ENCODE measurements at regions not wholly inside any gene's neighbourhood (a gene's known extent, or its start where the extent isn't known, plus 50 kb on each side); places are given as distances from the start of the nearest gene placed in this dataset.

DNA sequence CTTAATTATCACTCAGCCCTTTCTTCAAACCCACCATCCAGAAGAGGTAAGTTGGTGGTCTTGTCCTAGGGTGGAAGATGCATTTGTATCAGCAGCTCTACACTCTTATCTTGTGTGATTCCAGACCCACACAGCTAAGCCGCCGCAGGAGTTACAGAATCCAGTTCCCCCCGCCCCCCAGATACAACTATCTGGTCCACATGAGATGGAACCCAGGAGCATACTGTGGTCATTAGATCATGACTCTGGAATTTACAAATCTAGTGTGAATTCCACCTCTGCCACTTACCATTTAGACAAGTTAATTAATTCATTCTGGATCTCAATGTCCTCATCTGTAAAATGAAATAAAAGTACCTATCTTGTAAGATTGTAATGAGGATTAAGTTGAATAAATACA is 486.4 kb downstream of the BCL11A start:
- TF ChIP-seq EP300 (IDR thresholded peaks at IDR 0.05) (no peak), POLR2AphosphoS5 (IDR thresholded peaks at IDR 0.05) (no peak), POLR2A (IDR thresholded peaks at IDR 0.05) (no peak)
- TF ChIP-seq, protein P1, sequence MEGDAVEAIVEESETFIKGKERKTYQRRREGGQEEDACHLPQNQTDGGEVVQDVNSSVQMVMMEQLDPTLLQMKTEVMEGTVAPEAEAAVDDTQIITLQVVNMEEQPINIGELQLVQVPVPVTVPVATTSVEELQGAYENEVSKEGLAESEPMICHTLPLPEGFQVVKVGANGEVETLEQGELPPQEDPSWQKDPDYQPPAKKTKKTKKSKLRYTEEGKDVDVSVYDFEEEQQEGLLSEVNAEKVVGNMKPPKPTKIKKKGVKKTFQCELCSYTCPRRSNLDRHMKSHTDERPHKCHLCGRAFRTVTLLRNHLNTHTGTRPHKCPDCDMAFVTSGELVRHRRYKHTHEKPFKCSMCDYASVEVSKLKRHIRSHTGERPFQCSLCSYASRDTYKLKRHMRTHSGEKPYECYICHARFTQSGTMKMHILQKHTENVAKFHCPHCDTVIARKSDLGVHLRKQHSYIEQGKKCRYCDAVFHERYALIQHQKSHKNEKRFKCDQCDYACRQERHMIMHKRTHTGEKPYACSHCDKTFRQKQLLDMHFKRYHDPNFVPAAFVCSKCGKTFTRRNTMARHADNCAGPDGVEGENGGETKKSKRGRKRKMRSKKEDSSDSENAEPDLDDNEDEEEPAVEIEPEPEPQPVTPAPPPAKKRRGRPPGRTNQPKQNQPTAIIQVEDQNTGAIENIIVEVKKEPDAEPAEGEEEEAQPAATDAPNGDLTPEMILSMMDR (IDR thresholded peaks at IDR 0.05) = no peak
- 83% methylated on average over 3 of the region's 3 CpGs for WGBS
- Histone ChIP-seq H3K9me3 (no peaks in the 10 kb centered on the region), H3K4me1 (peaks cover 5% of the 10 kb centered on the region), H3K27me3 (no peaks in the 10 kb centered on the region), H3K4me3 (no peak overlapping the region), H3K36me3 (no peaks in the 10 kb centered on the region), H3K27ac (no peak overlapping the region)
- no peak for DNase-seq (ENCODE audit: low spot score in 2 of 2)

DNA sequence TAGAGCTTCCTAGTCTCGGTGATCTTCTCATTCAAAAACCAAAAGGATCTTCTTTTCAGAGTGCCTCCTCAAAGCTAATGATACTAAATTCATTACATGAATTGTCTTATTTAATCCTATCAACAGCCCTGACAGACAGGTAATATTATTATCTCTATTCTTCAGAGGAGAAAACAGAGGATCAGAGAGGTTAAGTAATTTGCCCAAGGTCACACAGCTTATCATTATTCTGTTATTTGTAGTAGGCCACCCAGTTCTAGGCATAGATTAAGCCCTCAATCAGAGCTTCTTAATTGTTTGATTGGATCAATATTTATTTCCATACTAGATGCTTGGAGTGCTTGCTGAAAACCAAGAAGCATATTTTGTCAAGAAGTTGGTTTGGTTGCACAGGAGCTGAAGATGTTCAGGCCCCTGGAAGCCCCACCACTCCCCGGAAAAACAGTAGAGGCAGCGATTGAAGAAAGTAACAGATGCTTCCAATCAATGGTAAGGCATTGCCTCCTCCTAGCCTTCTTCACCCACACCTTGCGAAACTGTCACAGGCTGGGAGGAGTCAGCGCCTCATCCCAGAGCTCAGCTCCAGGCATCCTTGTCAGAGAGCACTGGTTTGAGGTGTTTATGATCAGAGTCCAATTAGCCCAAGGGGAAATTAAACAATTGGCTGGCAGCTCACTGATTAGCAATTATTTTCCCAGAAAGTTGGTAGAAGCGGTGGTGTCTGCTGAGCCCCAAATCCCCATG is 487.2 kb downstream of the BCL11A start:
- WGBS = 86% methylated on average over 6 of the region's 6 CpGs

DNA sequence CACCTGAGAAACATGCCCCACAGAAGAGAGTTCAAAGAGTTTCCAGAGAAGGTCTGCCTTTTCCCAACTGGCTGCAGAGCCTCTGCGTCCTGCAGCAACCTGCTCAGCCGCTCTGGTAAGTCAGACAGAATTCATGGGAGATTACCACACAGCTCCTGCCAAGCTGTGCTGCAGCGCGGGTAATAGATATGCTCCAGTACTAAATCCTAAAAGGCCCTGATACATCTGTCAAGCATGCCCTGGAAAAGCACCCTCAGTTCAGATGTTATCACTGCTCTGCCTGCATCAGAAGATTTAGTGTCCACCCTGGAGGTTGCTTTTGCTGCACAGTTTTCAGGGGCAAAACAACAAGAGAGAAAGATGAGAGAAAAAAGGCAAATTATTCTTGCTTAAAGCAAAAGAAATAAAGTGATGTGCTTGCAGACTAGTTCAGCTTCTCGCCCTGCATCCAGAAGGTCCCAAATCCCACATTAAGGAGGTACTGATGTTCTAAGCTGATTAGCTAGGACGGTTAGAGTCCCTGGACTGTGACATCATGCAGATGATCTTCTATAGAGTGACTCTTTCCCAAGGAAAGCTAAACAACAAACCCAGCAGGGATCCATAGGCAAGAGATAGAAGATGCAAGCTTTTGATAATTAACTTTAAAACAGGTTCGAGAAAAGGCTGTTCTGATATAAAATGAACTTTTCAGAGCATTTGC is 488.6 kb downstream of the BCL11A start:
- H3K36me3 ChIP-seq = no peaks in the 10 kb centered on the region
- 56% methylated on average over 7 of the region's 7 CpGs for WGBS
- no peak for DNase-seq (ENCODE audit: low spot score in 2 of 2)
- H3K27ac ChIP-seq = no peak overlapping the region
- no peaks in the 10 kb centered on the region for H3K4me1 ChIP-seq
- no peaks in the 10 kb centered on the region for H3K9me3 ChIP-seq
- H3K27me3 ChIP-seq = no peaks in the 10 kb centered on the region
- H3K4me3 ChIP-seq = no peak overlapping the region
- TF ChIP-seq EP300 (IDR thresholded peaks at IDR 0.05) (no peak), POLR2A (IDR thresholded peaks at IDR 0.05) (no peak), POLR2AphosphoS5 (IDR thresholded peaks at IDR 0.05) (no peak)
- TF ChIP-seq, protein P1 (IDR thresholded peaks at IDR 0.05) = no peak

More for the DNA sequence above, 487.2 kb downstream of the BCL11A start:
- no peaks in the 10 kb centered on the region for H3K27me3 ChIP-seq
- H3K4me1 ChIP-seq = peaks cover 5% of the 10 kb centered on the region
- no peaks in the 10 kb centered on the region for H3K9me3 ChIP-seq
- TF ChIP-seq EP300 (IDR thresholded peaks at IDR 0.05) (no peak), POLR2A (IDR thresholded peaks at IDR 0.05) (no peak), POLR2AphosphoS5 (IDR thresholded peaks at IDR 0.05) (no peak)
- H3K4me3 ChIP-seq = no peak overlapping the region
- DNase-seq (ENCODE audit: low spot score in 2 of 2) = no peak
- no peak overlapping the region for H3K27ac ChIP-seq
- H3K36me3 ChIP-seq = no peaks in the 10 kb centered on the region

DNA sequence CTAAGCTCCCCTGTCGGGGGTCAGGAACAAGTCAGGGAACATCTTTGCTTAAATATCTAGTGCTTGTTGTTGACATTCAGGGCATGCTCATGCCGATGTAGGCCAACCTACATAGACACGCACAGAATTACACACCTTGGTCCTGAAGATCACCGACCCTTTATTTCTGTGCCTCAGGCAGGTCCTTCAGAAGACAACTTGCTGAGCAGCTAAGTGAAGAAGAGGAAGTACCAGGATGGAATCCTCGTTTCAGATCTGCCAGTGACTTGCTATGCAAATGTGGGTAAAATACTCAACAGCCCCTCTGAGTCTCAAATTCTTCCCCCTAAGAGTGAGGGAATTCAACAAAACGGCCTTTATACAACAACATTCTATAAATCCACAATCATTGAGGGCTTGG is 494.7 kb downstream of the BCL11A start:
- Histone ChIP-seq H3K36me3 (no peaks in the 10 kb centered on the region), H3K4me1 (peaks cover 6% of the 10 kb centered on the region), H3K9me3 (no peaks in the 10 kb centered on the region), H3K27me3 (no peaks in the 10 kb centered on the region), H3K27ac (no peak overlapping the region), H3K4me3 (no peak overlapping the region)
- 91% methylated on average over 6 of the region's 6 CpGs for WGBS
- no peak for DNase-seq (ENCODE audit: low spot score in 2 of 2)
- TF ChIP-seq, protein P1 (IDR thresholded peaks at IDR 0.05) = no peak
- TF ChIP-seq EP300 (IDR thresholded peaks at IDR 0.05) (no peak), POLR2A (IDR thresholded peaks at IDR 0.05) (no peak), POLR2AphosphoS5 (IDR thresholded peaks at IDR 0.05) (no peak)

DNA sequence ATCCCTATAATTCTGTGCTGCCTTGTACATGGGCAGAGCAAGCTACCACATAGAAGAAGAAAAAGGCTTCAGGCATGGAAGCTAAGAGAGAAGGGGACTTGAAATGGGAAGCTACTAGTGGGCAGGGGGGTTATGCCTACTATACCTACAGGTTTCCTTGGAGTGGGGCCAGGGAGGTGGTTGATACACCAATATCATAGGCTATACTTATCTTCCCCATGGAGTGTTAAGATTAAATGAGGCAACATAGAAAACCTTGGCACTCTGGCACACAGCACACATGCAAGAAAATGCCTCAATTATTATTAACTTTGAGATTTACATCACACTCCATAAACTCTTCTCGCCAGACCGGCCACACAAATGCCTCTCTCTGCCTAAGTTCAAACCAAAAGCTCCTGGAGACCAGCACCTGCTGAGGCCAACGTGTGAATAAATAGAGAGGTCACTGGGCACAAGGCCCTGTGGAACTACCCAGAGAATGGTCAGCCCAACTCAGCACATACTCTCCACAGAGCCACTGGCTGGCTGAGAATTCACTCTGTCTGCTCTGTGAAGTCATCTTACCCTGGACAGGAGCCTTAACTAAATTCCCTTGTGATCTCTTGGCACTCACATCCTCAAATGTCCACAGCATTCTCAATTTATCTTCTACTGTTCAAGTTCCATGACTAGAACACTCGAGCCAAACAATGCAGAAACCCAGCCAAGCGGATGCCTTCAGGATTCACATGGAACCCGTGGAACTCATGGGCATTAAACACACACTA is 498.7 kb downstream of the BCL11A start:
- H3K27ac ChIP-seq = no peak overlapping the region
- no peak overlapping the region for H3K4me3 ChIP-seq
- H3K36me3 ChIP-seq = no peaks in the 10 kb centered on the region
- H3K9me3 ChIP-seq = no peaks in the 10 kb centered on the region
- peaks cover 13% of the 10 kb centered on the region for H3K4me1 ChIP-seq
- TF ChIP-seq, protein P1 (IDR thresholded peaks at IDR 0.05) = no peak
- TF ChIP-seq POLR2AphosphoS5 (IDR thresholded peaks at IDR 0.05) (no peak), EP300 (IDR thresholded peaks at IDR 0.05) (no peak), POLR2A (IDR thresholded peaks at IDR 0.05) (no peak)
- no peaks in the 10 kb centered on the region for H3K27me3 ChIP-seq
- no peak for DNase-seq (ENCODE audit: low spot score in 2 of 2)
- WGBS = 59% methylated on average over 6 of the region's 6 CpGs
